GM19395 (cell line): ENCODE measurements at regions not wholly inside any gene's neighbourhood (a gene's known extent, or its start where the extent isn't known, plus 50 kb on each side); places are given as distances from the start of the nearest gene placed in this dataset.

Source experiments
- ATAC-seq: cut with Tn5 transposase; IDR thresholded peaks from one replicate; pipeline ENCODE4 v1.9.1; 2021; ENCODE audit warnings: mild to moderate bottlenecking, moderate library complexity; ENCODE audit not compliant: unreplicated experiment

GRCh38 chr3:73727117-73727821, 102.5 kb upstream of the PDZRN3 start:
- ATAC-seq: no peak

- ATAC-seq: no peak
Observed at GRCh38 chr3:73723596-73723995, 98.9 kb upstream of the PDZRN3 start.

- ATAC-seq: no peak
Observed at GRCh38 chr3:73719861-73720260, 95.1 kb upstream of the PDZRN3 start.

GRCh38 chr3:73719413-73719851, 94.7 kb upstream of the PDZRN3 start:
- no peak for ATAC-seq

GRCh38 chr3:73718326-73719110, 93.8 kb upstream of the PDZRN3 start:
- ATAC-seq: no peak

- no peak for ATAC-seq
Observed at GRCh38 chr3:73716418-73716817, 91.7 kb upstream of the PDZRN3 start.

GRCh38 chr3:73710340-73710739, 85.6 kb upstream of the PDZRN3 start:
- ATAC-seq: no peak

- ATAC-seq: no peak
Observed at GRCh38 chr3:73709712-73710111, 85.0 kb upstream of the PDZRN3 start.

GRCh38 chr3:73708956-73709355, 84.2 kb upstream of the PDZRN3 start:
- ATAC-seq: no peak

- no peak for ATAC-seq
Observed at GRCh38 chr3:73707772-73708171, 83.0 kb upstream of the PDZRN3 start.

GRCh38 chr3:73706771-73707170, 82.0 kb upstream of the PDZRN3 start:
- no peak for ATAC-seq

GRCh38 chr3:73705792-73706191, 81.1 kb upstream of the PDZRN3 start:
- ATAC-seq: no peak

GRCh38 chr3:73699327-73699726, 74.6 kb upstream of the PDZRN3 start:
- no peak for ATAC-seq

- no peak for ATAC-seq
Observed at GRCh38 chr3:73697020-73697419, 72.3 kb upstream of the PDZRN3 start.

- no peak for ATAC-seq
Observed at GRCh38 chr3:73695841-73696240, 71.1 kb upstream of the PDZRN3 start.

GRCh38 chr3:73694983-73695757, 70.4 kb upstream of the PDZRN3 start:
- ATAC-seq: no peak

GRCh38 chr3:73687106-73688004, 62.6 kb upstream of the PDZRN3 start:
- ATAC-seq: no peak

GRCh38 chr3:73685061-73685460, 60.3 kb upstream of the PDZRN3 start:
- no peak for ATAC-seq

- ATAC-seq: no peak
Observed at GRCh38 chr3:73683706-73684105, 59.0 kb upstream of the PDZRN3 start.

GRCh38 chr3:73681610-73682009, 56.9 kb upstream of the PDZRN3 start:
- no peak for ATAC-seq

GRCh38 chr3:73681198-73681597, 56.5 kb upstream of the PDZRN3 start:
- no peak for ATAC-seq
